Coronary artery (tissue), 2 donors: ENCODE measurements at regions not wholly inside any gene's neighbourhood (a gene's known extent, or its start where the extent isn't known, plus 50 kb on each side); places are given as distances from the start of the nearest gene placed in this dataset.

Experiments
- DNase-seq: peaks from one replicate; pipeline ENCODE4 v3.0.0-alpha.2; 2017; ENCODE audit warnings: low spot score
- H3K27ac ChIP-seq, 2 donors: fragments of 200-600 bp; sonication (generic); one replicate each; pipeline ENCODE4 v1.5.1; 2016 to 2019
- H3K4me3 ChIP-seq: fragments of 200-600 bp; sonication (generic); 2 replicates; pipeline ENCODE4 v1.5.1; 2016; ENCODE audit warnings: mild to moderate bottlenecking, moderate library complexity
- CTCF ChIP-seq: fragments of 200-600 bp; sonication (generic); IDR thresholded peaks from one replicate; pipeline ENCODE4 v1.5.1; 2019; ENCODE audit warnings: antibody characterized with exemption

- TF ChIP-seq CTCF, result no peak
- DNase-seq, result no peak
- no peak overlapping the region for H3K4me3 ChIP-seq
- H3K27ac ChIP-seq, result no peak overlapping the region
Observed at GRCh38 chr7:41219276-41219675, 483.6 kb downstream of the INHBA start.

- DNase-seq, result no peak
- Histone ChIP-seq H3K4me3 (no peak overlapping the region), H3K27ac (no peak overlapping the region)
- no peak for TF ChIP-seq CTCF
Observed at GRCh38 chr7:41217306-41217705, 485.6 kb downstream of the INHBA start.

GRCh38 chr7:41207141-41207540, 495.7 kb downstream of the INHBA start:
- no peak for TF ChIP-seq CTCF
- no peak overlapping the region for H3K4me3 ChIP-seq
- DNase-seq, result no peak
- no peak overlapping the region for H3K27ac ChIP-seq

- H3K4me3 ChIP-seq, result no peak overlapping the region
- DNase-seq, result no peak
- TF ChIP-seq CTCF, result no peak
- no peak overlapping the region for H3K27ac ChIP-seq
Observed at GRCh38 chr7:41206267-41206666, 496.6 kb downstream of the INHBA start.

GRCh38 chr7:41205600-41205999, 497.3 kb downstream of the INHBA start:
- TF ChIP-seq CTCF, result no peak
- Histone ChIP-seq H3K4me3 (no peak overlapping the region), H3K27ac (no peak overlapping the region)
- no peak for DNase-seq

GRCh38 chr7:41203542-41203941, 499.3 kb downstream of the INHBA start:
- Histone ChIP-seq H3K4me3 (no peak overlapping the region), H3K27ac (no peak overlapping the region)
- no peak for DNase-seq
- no peak for TF ChIP-seq CTCF

GRCh38 chr7:41201021-41201420, 501.9 kb downstream of the INHBA start:
- no peak for DNase-seq
- H3K27ac ChIP-seq, result no peak overlapping the region
- no peak for TF ChIP-seq CTCF
- no peak overlapping the region for H3K4me3 ChIP-seq
